ENCODE measurements at regions not wholly inside any gene's neighbourhood (a gene's known extent, or its start where the extent isn't known, plus 50 kb on each side); places are given as distances from the start of the nearest gene placed in this dataset.
A peak's percentile ranks its signal among the peaks of the same experiment; 100 is the strongest.

DNA sequence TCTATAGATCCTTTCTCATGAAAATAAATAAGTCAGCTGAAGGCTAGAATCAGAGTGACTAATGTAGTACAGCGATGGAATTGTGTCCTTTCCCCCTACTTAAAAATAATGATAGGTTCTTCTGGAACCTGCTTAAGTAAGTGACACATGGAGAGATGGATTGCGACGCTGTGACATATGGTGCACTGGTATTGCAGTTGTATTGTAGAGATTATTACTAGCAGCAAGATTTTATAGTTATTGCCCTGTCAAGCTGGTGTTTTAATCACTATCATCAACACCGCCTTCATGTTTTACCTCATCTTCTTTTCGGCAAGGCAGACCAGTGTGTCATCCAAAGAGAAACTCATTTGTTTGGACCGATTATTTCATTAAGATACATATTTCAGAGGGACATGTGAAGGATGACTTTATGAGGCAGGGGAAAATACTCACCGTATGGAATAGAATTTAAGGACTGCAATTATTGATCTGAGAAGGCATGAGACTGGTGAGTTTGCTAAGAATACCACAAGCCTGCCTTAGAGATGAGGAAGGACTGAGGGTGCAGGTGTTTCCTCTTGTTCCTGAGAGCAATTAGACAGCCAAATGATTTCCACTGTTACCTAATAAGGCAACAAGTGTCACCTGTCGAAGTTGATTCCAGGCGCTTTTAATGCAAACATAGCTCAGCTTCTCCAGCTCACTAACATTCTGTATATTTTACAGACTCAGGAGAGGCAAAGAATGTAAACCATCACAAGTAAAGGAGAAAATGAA, 1855.5 kb downstream of the MAT2B start:
- Histone ChIP-seq H3K27me3 (ENCODE audit: control insufficient read depth, insufficient read depth, low read length) (peaks cover 1% of the 10 kb centered on the region), H3K4me3 (ENCODE audit: low read depth, low read length) (no peak overlapping the region), H3K36me3 (ENCODE audit: control insufficient read depth, insufficient read depth, low read length) (no peaks in the 10 kb centered on the region)
- no peak for FAIRE-seq
- TF ChIP-seq, protein P1, sequence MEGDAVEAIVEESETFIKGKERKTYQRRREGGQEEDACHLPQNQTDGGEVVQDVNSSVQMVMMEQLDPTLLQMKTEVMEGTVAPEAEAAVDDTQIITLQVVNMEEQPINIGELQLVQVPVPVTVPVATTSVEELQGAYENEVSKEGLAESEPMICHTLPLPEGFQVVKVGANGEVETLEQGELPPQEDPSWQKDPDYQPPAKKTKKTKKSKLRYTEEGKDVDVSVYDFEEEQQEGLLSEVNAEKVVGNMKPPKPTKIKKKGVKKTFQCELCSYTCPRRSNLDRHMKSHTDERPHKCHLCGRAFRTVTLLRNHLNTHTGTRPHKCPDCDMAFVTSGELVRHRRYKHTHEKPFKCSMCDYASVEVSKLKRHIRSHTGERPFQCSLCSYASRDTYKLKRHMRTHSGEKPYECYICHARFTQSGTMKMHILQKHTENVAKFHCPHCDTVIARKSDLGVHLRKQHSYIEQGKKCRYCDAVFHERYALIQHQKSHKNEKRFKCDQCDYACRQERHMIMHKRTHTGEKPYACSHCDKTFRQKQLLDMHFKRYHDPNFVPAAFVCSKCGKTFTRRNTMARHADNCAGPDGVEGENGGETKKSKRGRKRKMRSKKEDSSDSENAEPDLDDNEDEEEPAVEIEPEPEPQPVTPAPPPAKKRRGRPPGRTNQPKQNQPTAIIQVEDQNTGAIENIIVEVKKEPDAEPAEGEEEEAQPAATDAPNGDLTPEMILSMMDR (IDR thresholded peaks at IDR 0.05; ENCODE audit: insufficient read depth, low read length, severe bottlenecking) = no peak
- DNase-seq (ENCODE audit: low read depth) = no peak

DNA sequence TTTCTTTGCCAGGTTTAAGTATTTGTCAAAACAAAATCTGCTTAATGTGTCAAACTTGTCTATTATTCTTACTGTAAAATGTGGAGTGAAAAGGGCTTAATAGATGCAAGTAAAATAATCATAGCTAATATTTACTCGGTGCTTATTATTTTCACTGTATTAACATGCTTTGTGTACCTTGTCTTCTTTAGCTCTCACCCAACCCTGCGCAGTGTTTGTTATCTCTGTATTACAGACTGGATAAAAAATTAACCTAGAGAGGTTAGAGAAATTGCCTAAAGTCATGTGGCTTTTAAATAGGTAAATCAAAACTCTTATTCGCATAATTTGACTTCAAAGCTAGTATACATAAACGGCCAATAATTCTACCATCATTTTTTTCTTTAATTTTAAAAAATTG, 1864.8 kb downstream of the MAT2B start:
- H3K4me3 ChIP-seq (ENCODE audit: low read depth, low read length) = no peak overlapping the region
- H3K27me3 ChIP-seq (ENCODE audit: control insufficient read depth, insufficient read depth, low read length) = no peaks in the 10 kb centered on the region
- DNase-seq (ENCODE audit: low read depth) (no peak), FAIRE-seq (no peak)
- TF ChIP-seq, protein P1 (IDR thresholded peaks at IDR 0.05; ENCODE audit: insufficient read depth, low read length, severe bottlenecking) = no peak
- H3K36me3 ChIP-seq (ENCODE audit: control insufficient read depth, insufficient read depth, low read length) = no peaks in the 10 kb centered on the region

DNA sequence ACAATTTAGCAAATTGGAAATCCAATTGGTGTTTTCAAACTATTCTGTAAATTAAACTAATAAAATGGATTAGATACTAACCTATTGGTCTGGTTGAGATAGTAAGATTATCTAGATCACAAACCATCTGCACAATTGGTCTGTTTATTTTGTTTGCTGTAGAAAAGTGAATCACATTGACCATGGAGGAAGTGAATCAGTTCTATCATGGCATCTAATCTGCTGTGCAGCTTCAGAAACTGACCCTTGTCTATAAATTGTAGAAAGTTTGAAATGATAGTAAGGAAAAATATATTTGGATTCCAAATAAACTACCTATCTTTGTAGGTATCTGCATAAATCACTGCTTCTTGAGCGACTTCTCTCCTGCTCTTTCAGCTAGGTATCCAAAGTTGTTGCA, 1865.4 kb downstream of the MAT2B start:
- Histone ChIP-seq H3K27me3 (ENCODE audit: control insufficient read depth, insufficient read depth, low read length) (no peaks in the 10 kb centered on the region), H3K4me3 (ENCODE audit: low read depth, low read length) (no peak overlapping the region), H3K36me3 (ENCODE audit: control insufficient read depth, insufficient read depth, low read length) (no peaks in the 10 kb centered on the region)
- peak; percentile 26 for DNase-seq (ENCODE audit: low read depth)
- FAIRE-seq = no peak
- TF ChIP-seq, protein P1 (IDR thresholded peaks at IDR 0.05; ENCODE audit: insufficient read depth, low read length, severe bottlenecking) = no peak

DNA sequence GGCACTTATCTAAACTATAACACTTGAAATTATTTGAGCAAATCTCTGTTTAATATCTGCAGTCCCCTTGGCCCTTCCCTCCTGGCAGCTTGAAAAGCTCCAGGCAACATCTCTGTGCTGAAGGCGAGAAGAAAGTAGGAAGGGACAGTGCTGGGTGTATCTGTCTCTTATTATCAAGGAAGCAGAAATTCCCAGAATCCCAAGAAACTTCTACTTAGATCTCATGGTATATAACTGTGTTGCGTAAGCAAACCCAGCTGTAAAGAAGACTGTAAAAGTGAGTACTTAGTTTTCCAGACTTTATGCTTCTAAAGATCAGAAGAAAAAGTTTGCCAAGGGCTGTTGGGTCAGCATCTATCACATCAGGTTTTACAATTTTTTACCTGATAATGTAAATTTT, 1869.8 kb downstream of the MAT2B start:
- no peak overlapping the region for H3K4me3 ChIP-seq (ENCODE audit: low read depth, low read length)
- H3K27me3 ChIP-seq (ENCODE audit: control insufficient read depth, insufficient read depth, low read length) = no peaks in the 10 kb centered on the region
- no peak for FAIRE-seq
- TF ChIP-seq, protein P1 (IDR thresholded peaks at IDR 0.05; ENCODE audit: insufficient read depth, low read length, severe bottlenecking) = no peak
- no peak for DNase-seq (ENCODE audit: low read depth)
- no peaks in the 10 kb centered on the region for H3K36me3 ChIP-seq (ENCODE audit: control insufficient read depth, insufficient read depth, low read length)

DNA sequence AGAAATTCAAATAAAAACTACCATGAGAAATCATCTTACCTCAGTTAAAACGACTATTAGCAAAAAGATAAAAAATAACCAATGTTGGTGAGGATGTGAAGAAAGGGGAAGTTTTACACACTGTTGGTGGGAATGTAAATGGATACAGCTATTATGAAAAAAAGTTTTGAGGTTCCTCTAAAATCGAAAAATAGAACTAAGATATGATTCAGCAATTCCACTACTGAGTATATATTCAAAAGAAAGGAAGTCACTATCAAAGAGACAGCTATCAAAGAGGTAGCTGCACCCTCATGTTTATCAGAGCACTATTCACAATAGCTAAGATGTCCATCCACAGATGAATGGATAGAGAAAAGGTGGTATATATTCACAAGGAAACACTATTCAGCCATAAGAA, 1888.4 kb downstream of the MAT2B start:
- TF ChIP-seq, protein P1 (IDR thresholded peaks at IDR 0.05; ENCODE audit: insufficient read depth, low read length, severe bottlenecking) = no peak
- Histone ChIP-seq H3K27me3 (ENCODE audit: control insufficient read depth, insufficient read depth, low read length) (no peaks in the 10 kb centered on the region), H3K36me3 (ENCODE audit: control insufficient read depth, insufficient read depth, low read length) (no peaks in the 10 kb centered on the region), H3K4me3 (ENCODE audit: low read depth, low read length) (no peak overlapping the region)
- no peak for DNase-seq (ENCODE audit: low read depth)
- no peak for FAIRE-seq

DNA sequence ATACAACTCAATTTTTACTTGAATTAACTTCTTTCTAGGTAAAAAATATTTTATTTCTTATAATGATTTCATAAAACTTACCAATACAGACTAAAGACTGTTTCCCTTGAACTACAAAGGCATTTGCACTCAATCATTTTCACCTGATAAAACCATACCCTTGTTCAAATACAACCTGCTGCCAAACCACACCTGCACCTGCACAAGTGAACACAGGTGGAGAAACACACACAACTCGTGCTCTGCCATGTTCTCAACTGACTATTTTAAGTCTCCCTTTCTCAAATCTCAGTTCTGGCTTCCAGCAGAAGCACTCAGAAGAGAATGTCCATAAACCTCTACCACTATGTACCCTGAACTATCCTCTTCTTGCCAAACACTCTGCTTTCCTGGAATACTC, 1892.1 kb downstream of the MAT2B start:
- H3K4me3 ChIP-seq (ENCODE audit: low read depth, low read length) = no peak overlapping the region
- DNase-seq (ENCODE audit: low read depth) (no peak), FAIRE-seq (no peak)
- H3K36me3 ChIP-seq (ENCODE audit: control insufficient read depth, insufficient read depth, low read length) = no peaks in the 10 kb centered on the region
- TF ChIP-seq, protein P1 (IDR thresholded peaks at IDR 0.05; ENCODE audit: insufficient read depth, low read length, severe bottlenecking) = no peak
- no peaks in the 10 kb centered on the region for H3K27me3 ChIP-seq (ENCODE audit: control insufficient read depth, insufficient read depth, low read length)

All from bronchial epithelial cell (primary cell).